Gastroesophageal sphincter (tissue), 3 donors: ENCODE measurements at regions not wholly inside any gene's neighbourhood (a gene's known extent, or its start where the extent isn't known, plus 50 kb on each side); places are given as distances from the start of the nearest gene placed in this dataset.

ENCODE experiments used
- CTCF ChIP-seq, 4 experiments: fragments of 200-600 bp in 2 of 4; fragments of 450-650 bp in 2 of 4; sonication (generic) in 1 of 4; IDR thresholded peaks; one replicate each; pipeline ENCODE4 v1.5.1; 2017 to 2019; ENCODE audit warnings: antibody characterized with exemption in 4 of 4, mild to moderate bottlenecking in 2 of 4, moderate library complexity in 2 of 4
- EP300 ChIP-seq: sonication (generic); formaldehyde crosslinking; IDR thresholded peaks from one replicate; pipeline ENCODE4 v1.6.1; 2017; ENCODE audit warnings: antibody characterized with exemption, mild to moderate bottlenecking
- POLR2A ChIP-seq, 2 donors: fragments of 450-650 bp; IDR thresholded peaks; one replicate each; pipeline ENCODE4 v1.6.1; 2017; ENCODE audit warnings: antibody characterized with exemption in 2 of 2, mild to moderate bottlenecking in 2 of 2, moderate library complexity in 1 of 2
- POLR2AphosphoS5 ChIP-seq: sonication (generic); formaldehyde crosslinking; IDR thresholded peaks from one replicate; pipeline ENCODE4 v1.6.1; 2017; ENCODE audit warnings: antibody characterized with exemption

GRCh38 chr1:103457886-103458455 is 67.5 kb upstream of the RNPC3 start:
- TF ChIP-seq CTCF (IDR thresholded peaks at IDR 0.05) (no peak), EP300 (no peak), POLR2AphosphoS5 (no peak), POLR2A (IDR thresholded peaks at IDR 0.05) (no peak)
